PC-9 (cell line): ENCODE measurements at regions not wholly inside any gene's neighbourhood (a gene's known extent, or its start where the extent isn't known, plus 50 kb on each side); places are given as distances from the start of the nearest gene placed in this dataset.

Experiments used
- CTCF ChIP-seq: fragments of 200-600 bp; sonication (generic); conservative IDR thresholded peaks from 2 replicates; pipeline ENCODE4 v1.6.1; 2017; ENCODE audit warnings: mixed run types, antibody characterized with exemption, mild to moderate bottlenecking, moderate library complexity
- EZH2 ChIP-seq: fragments of 200-600 bp; sonication (generic); IDR thresholded peaks from 2 replicates; pipeline ENCODE4 v1.8.0; 2017; ENCODE audit warnings: antibody characterized with exemption, low read depth

- TF ChIP-seq CTCF (no peak), EZH2 (no peak)
Measured at GRCh38 chr14:61930101-61930857, 168.1 kb downstream of the SNAPC1 start.
